Keratinocyte (primary cell): ENCODE measurements at regions not wholly inside any gene's neighbourhood (a gene's known extent, or its start where the extent isn't known, plus 50 kb on each side); places are given as distances from the start of the nearest gene placed in this dataset.
"Not testable (repeated sequence)": the region's sequence is repeated elsewhere in the genome, so short reads cannot be mapped to it uniquely, and the experiment has no call there.

Experiments used
- DNase-seq: peaks from one replicate; pipeline ENCODE4 v3.0.0-alpha.2; 2011; ENCODE audit warnings: low read depth, missing footprints, low spot score
- FAIRE-seq: peaks from 2 replicates; lab custom pipeline; 2011; peaks lifted over from hg19 to GRCh38; lab: Jason Lieb, UNC
- H2AFZ ChIP-seq: 2 replicates; pipeline ENCODE4 v1.6.0; 2012; ENCODE audit warnings: low read length, control low read depth, inconsistent platforms; ENCODE audit not compliant: control insufficient read depth
- H3K27ac ChIP-seq: 2 replicates; pipeline ENCODE4 v1.5.1; 2011; ENCODE audit warnings: low read length; ENCODE audit not compliant: control insufficient read depth, insufficient read depth
- H3K27me3 ChIP-seq: 3 replicates; pipeline ENCODE4 v1.6.0; 2011; ENCODE audit warnings: low read length; ENCODE audit not compliant: control insufficient read depth, insufficient read depth; ENCODE audit errors: extremely low read depth
- H3K36me3 ChIP-seq, 2 experiments: 2 replicates in 1 of 2; 3 replicates in 1 of 2; pipeline ENCODE4 v1.5.1; 2011; ENCODE audit warnings: low read length in 2 of 2, mild to moderate bottlenecking in 1 of 2; ENCODE audit not compliant: control insufficient read depth in 2 of 2, insufficient read depth in 2 of 2; ENCODE audit errors: extremely low read depth in 1 of 2
- H3K4me1 ChIP-seq: 3 replicates; pipeline ENCODE4 v1.5.1; 2011; ENCODE audit warnings: low read length; ENCODE audit not compliant: control insufficient read depth, insufficient read depth; ENCODE audit errors: extremely low read depth
- H3K4me2 ChIP-seq: 3 replicates; pipeline ENCODE4 v1.6.0; 2011; ENCODE audit warnings: low read depth, low read length; ENCODE audit not compliant: control insufficient read depth, insufficient read depth; ENCODE audit errors: extremely low read depth
- H3K4me3 ChIP-seq, 3 experiments: fragments of 200-600 bp in 1 of 3; sonication (generic) in 1 of 3; 2 replicates in 2 of 3; 3 replicates in 1 of 3; pipeline ENCODE4 v1.5.1; 2011 to 2016; ENCODE audit warnings: low read length in 3 of 3, mild to moderate bottlenecking in 3 of 3, control low read depth in 2 of 3, inconsistent platforms in 1 of 3, low read depth in 1 of 3, mixed read lengths in 1 of 3, mixed run types in 1 of 3, moderate library complexity in 1 of 3; ENCODE audit not compliant: control insufficient read depth in 2 of 3, insufficient read depth in 2 of 3; ENCODE audit errors: extremely low read depth in 1 of 3
- H3K79me2 ChIP-seq: 2 replicates; pipeline ENCODE4 v1.6.0; 2012; ENCODE audit warnings: low read length; ENCODE audit not compliant: control insufficient read depth, insufficient read depth
- H3K9ac ChIP-seq: 3 replicates; pipeline ENCODE4 v1.6.0; 2011; ENCODE audit warnings: low read length; ENCODE audit not compliant: control insufficient read depth, insufficient read depth; ENCODE audit errors: extremely low read depth
- H3K9me1 ChIP-seq: 3 replicates; pipeline ENCODE4 v1.6.0; 2011; ENCODE audit warnings: low read length; ENCODE audit not compliant: control insufficient read depth, insufficient read depth; ENCODE audit errors: extremely low read depth
- H3K9me3 ChIP-seq: 2 replicates; pipeline ENCODE4 v1.5.1; 2012; ENCODE audit warnings: low read depth, low read length; ENCODE audit not compliant: control insufficient read depth
- H4K20me1 ChIP-seq: 3 replicates; pipeline ENCODE4 v1.6.0; 2011; ENCODE audit warnings: low read length; ENCODE audit not compliant: control insufficient read depth, insufficient read depth; ENCODE audit errors: extremely low read depth
- EZH2 ChIP-seq: IDR thresholded peaks from one replicate; pipeline ENCODE4 v1.6.1; 2012; ENCODE audit warnings: inconsistent platforms, mild to moderate bottlenecking, low read length, moderate library complexity
- dilution Hi-C: fragments of 300-500 bp; cut with MboI; formaldehyde crosslinking; loops from one replicate; pipeline ENCODE4 v1.7.0; 2020; ENCODE audit warnings: low sequenced_read_pairs; ENCODE audit not compliant: extremely low pct_ligation_motif_present
- TF ChIP-seq, protein P1 (sequence below), 3 experiments: IDR thresholded peaks in 1 of 3; conservative IDR thresholded peaks in 1 of 3; optimal IDR thresholded peaks in 1 of 3; 2 replicates in 2 of 3; 3 replicates in 1 of 3; pipeline versions ENCODE3 to v1.5.1; 2011; ENCODE audit warnings: low read length in 3 of 3, mild to moderate bottlenecking in 3 of 3, moderate library complexity in 2 of 3, control low read depth in 1 of 3, inconsistent platforms in 1 of 3; ENCODE audit not compliant: insufficient read depth in 2 of 3; ENCODE audit errors: extremely low read depth in 1 of 3

DNA sequence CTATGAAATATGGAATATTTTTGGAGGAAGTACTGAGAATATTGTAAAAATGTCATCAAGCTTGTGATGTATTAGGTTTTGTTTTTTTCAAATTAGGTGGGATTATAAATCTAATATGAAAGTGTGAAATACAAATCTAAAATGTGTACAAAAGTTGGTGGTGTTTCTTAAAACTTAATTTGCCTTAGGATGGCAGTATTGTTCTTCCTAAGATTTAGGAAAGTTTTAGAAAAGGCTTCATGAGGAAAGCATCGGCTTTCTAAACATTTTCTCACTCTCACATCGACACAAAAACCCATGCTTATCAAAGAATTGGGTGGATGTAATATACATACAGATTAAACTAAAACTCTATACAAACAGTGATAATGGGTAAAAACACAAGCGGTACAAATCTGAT lies 972.0 kb upstream of the PCDH20 start:
- DNase-seq: no peak
- dilution Hi-C loops: no loop called here
- no peak overlapping the region for H3K4me2 ChIP-seq
- no peaks in the 10 kb centered on the region for H4K20me1 ChIP-seq
- no peaks in the 10 kb centered on the region for H3K4me1 ChIP-seq
- H3K79me2 ChIP-seq: no peaks in the 10 kb centered on the region
- no peaks in the 10 kb centered on the region for H3K36me3 ChIP-seq
- no peak overlapping the region for H3K27ac ChIP-seq
- H3K27me3 ChIP-seq: no peaks in the 10 kb centered on the region
- FAIRE-seq: no peak
- no peak overlapping the region for H3K4me3 ChIP-seq
- no peak for TF ChIP-seq EZH2
- TF ChIP-seq, protein P1, sequence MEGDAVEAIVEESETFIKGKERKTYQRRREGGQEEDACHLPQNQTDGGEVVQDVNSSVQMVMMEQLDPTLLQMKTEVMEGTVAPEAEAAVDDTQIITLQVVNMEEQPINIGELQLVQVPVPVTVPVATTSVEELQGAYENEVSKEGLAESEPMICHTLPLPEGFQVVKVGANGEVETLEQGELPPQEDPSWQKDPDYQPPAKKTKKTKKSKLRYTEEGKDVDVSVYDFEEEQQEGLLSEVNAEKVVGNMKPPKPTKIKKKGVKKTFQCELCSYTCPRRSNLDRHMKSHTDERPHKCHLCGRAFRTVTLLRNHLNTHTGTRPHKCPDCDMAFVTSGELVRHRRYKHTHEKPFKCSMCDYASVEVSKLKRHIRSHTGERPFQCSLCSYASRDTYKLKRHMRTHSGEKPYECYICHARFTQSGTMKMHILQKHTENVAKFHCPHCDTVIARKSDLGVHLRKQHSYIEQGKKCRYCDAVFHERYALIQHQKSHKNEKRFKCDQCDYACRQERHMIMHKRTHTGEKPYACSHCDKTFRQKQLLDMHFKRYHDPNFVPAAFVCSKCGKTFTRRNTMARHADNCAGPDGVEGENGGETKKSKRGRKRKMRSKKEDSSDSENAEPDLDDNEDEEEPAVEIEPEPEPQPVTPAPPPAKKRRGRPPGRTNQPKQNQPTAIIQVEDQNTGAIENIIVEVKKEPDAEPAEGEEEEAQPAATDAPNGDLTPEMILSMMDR (optimal IDR thresholded peaks at IDR 0.05 in 1 of 3, IDR thresholded peaks at IDR 0.05 in 1 of 3, conservative IDR thresholded peaks at IDR 0.05 in 1 of 3; ENCODE audit: extremely low read depth in 1 of 3, insufficient read depth in 2 of 3, low read length in 3 of 3): no peak
- H3K9ac ChIP-seq: no peak overlapping the region
- H3K9me1 ChIP-seq: no peaks in the 10 kb centered on the region
- no peaks in the 10 kb centered on the region for H3K9me3 ChIP-seq
- H2AFZ ChIP-seq: no peak overlapping the region

DNA sequence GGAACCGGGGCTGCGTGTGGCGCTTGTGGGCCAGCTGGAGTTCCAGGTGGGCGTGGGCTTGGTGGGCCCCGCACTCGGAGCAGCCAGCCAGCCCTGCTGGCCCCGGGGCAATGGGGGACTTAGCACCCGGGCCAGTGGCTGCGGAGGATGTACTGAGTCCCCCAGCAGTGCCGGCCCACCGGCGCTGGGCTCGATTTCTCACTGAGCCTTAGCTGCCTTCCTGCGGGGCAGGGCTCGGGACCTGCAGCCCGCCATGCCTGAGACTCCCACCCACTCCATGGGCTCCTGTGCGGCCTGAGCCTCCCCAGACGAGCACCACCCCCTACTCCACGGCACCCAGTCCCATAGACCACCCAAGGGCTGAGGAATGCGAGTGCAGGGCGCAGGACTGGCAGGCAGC lies 963.6 kb upstream of the PCDH20 start:
- H3K9ac ChIP-seq, H3K27me3 ChIP-seq, DNase-seq, H3K79me2 ChIP-seq, H3K9me3 ChIP-seq, H2AFZ ChIP-seq, H3K36me3 ChIP-seq, dilution Hi-C loops, H4K20me1 ChIP-seq, FAIRE-seq, H3K27ac ChIP-seq, H3K4me2 ChIP-seq, H3K4me3 ChIP-seq, H3K4me1 ChIP-seq, H3K9me1 ChIP-seq: not testable (repeated sequence)

DNA sequence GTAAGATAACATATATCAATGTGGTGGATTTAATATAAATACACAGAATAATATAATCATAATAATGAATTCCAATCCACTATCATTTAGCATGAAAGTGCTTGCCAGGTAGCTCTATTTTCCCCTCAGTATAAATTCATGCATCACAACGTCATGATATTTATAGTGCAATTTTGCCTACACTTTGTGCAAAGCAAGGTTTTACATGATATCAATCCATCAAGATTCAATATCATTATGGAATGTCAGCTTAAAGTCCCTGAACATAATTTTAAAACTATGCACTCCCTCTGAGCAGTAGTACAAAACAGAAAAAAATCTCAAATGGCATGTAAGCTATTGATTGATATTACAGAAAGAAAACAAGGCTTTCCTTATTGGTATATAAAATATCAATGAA lies 962.2 kb upstream of the PCDH20 start:
- dilution Hi-C loops: no loop called here
- Histone ChIP-seq H3K36me3 (no peaks in the 10 kb centered on the region), H2AFZ (no peak overlapping the region), H3K4me3 (no peak overlapping the region), H3K9me3 (no peaks in the 10 kb centered on the region), H3K9me1 (no peaks in the 10 kb centered on the region), H3K27me3 (no peaks in the 10 kb centered on the region), H3K4me1 (no peaks in the 10 kb centered on the region), H3K9ac (no peak overlapping the region), H3K79me2 (no peaks in the 10 kb centered on the region), H3K4me2 (no peak overlapping the region), H3K27ac (no peak overlapping the region), H4K20me1 (no peaks in the 10 kb centered on the region)
- DNase-seq (no peak), FAIRE-seq (no peak)
- no peak for TF ChIP-seq EZH2
- TF ChIP-seq, protein P1 (optimal IDR thresholded peaks at IDR 0.05 in 1 of 3, IDR thresholded peaks at IDR 0.05 in 1 of 3, conservative IDR thresholded peaks at IDR 0.05 in 1 of 3; ENCODE audit: extremely low read depth in 1 of 3, insufficient read depth in 2 of 3, low read length in 3 of 3): no peak
